HepG2 (cell line): ENCODE measurements at regions not wholly inside any gene's neighbourhood (a gene's known extent, or its start where the extent isn't known, plus 50 kb on each side); places are given as distances from the start of the nearest gene placed in this dataset.

Source experiments
- ATAC-seq: fragments of 200-7000 bp; cut with Tn5 transposase; 3 replicates; pipeline ENCODE4 v1.9.1; 2020; ENCODE audit warnings: mild to moderate bottlenecking, moderate library complexity
- BruUV-seq: library from RNA; stranded (reverse); fragments of 400-500 nt; replicated peaks from 2 replicates; lab custom pipeline; 2021; lab: Mats Ljungman, UMichigan
- CTCF ChIA-PET: fragments of 300-600 bp; formaldehyde crosslinking; extraction: SDS; loops from one replicate; lab custom pipeline; 2021; ENCODE audit warnings: low total read pairs, inconsistent platforms, low intra/inter-chr PET ratio; lab: Yijun Ruan, JAX
- POLR2A ChIA-PET: fragments of 350-600 bp; sonication (Branson Sonifier 250); formaldehyde crosslinking; loops from one replicate; lab custom pipeline; 2020; ENCODE audit warnings: antibody characterized with exemption, inconsistent platforms; lab: Yijun Ruan, JAX
- DNase-seq: peaks from one replicate; pipeline ENCODE4 v3.0.0-alpha.2; 2015; ENCODE audit warnings: low spot score
- FAIRE-seq: peaks from 3 replicates; lab custom pipeline; 2011; peaks lifted over from hg19 to GRCh38; lab: Jason Lieb, UNC
- H2AFZ ChIP-seq: one replicate; pipeline ENCODE4 v1.6.1; 2011; ENCODE audit warnings: low read length, inconsistent platforms
- H3K27ac ChIP-seq: fragments of 300-600 bp; 3 replicates; pipeline ENCODE4 v1.8.0; 2011; ENCODE audit warnings: mixed run types, mild to moderate bottlenecking, mixed read lengths, low read length, inconsistent platforms; ENCODE audit not compliant: insufficient read depth; ENCODE audit errors: extremely low read length
- H3K27me3 ChIP-seq, 2 experiments: fragments of 200-600 bp in 1 of 2; 2 replicates in 1 of 2; 3 replicates in 1 of 2; pipeline versions ENCODE4 v1.6.0 to v1.8.0; 2011; ENCODE audit warnings: low read length in 2 of 2, mild to moderate bottlenecking in 2 of 2, moderate library complexity in 2 of 2, inconsistent platforms in 1 of 2; ENCODE audit not compliant: insufficient read depth in 2 of 2, control insufficient read depth in 1 of 2
- H3K36me3 ChIP-seq, 2 experiments: fragments of 200-600 bp in 1 of 2; replicated peaks in 1 of 2; 2 replicates in 1 of 2; 3 replicates in 1 of 2; pipeline versions ENCODE4 v1.5.1 to v1.8.0; 2011; ENCODE audit warnings: low read length in 2 of 2, inconsistent platforms in 1 of 2; ENCODE audit not compliant: insufficient read depth in 2 of 2, control insufficient read depth in 1 of 2
- H3K4me1 ChIP-seq: 2 replicates; pipeline ENCODE4 v1.5.1; 2012; ENCODE audit warnings: low read length, inconsistent platforms; ENCODE audit not compliant: insufficient read depth
- H3K4me2 ChIP-seq: 2 replicates; pipeline ENCODE4 v1.6.0; 2011; ENCODE audit warnings: low read depth, low read length, inconsistent platforms
- H3K4me3 ChIP-seq, 3 experiments: fragments of 200-600 bp in 1 of 3; sonication (generic), shearing (Covaris generic) in 1 of 3; replicated peaks in 1 of 3; 2 replicates each; pipeline ENCODE4 v1.5.1; 2011 to 2016; ENCODE audit warnings: low read length in 3 of 3, inconsistent platforms in 2 of 3, low read depth in 2 of 3, mild to moderate bottlenecking in 2 of 3, control low read depth in 1 of 3, mixed read lengths in 1 of 3; ENCODE audit not compliant: insufficient read depth in 1 of 3
- H3K79me2 ChIP-seq: one replicate; pipeline ENCODE4 v1.6.1; 2011; ENCODE audit warnings: low read length, inconsistent platforms; ENCODE audit not compliant: insufficient read depth
- H3K9ac ChIP-seq: 2 replicates; pipeline ENCODE4 v1.6.0; 2011; ENCODE audit warnings: mild to moderate bottlenecking, low read depth, low read length, inconsistent platforms; ENCODE audit not compliant: insufficient read depth
- H3K9me3 ChIP-seq: 2 replicates; pipeline ENCODE4 v1.5.1; 2012; ENCODE audit warnings: mild to moderate bottlenecking, low read length
- H4K20me1 ChIP-seq: 2 replicates; pipeline ENCODE4 v1.6.0; 2011; ENCODE audit warnings: inconsistent platforms, mild to moderate bottlenecking, low read length, moderate library complexity; ENCODE audit not compliant: insufficient read depth
- CREBL2 ChIP-seq: sonication (generic); formaldehyde crosslinking; IDR thresholded peaks from 2 replicates; pipeline ENCODE4 v1.8.1; 2023; ENCODE audit warnings: missing genetic modification reagents, mild to moderate bottlenecking, borderline replicate concordance
- IRF9 ChIP-seq: sonication (generic); formaldehyde crosslinking; IDR thresholded peaks from 2 replicates; pipeline ENCODE4 v1.8.0; 2022; ENCODE audit warnings: missing genetic modification reagents, mild to moderate bottlenecking, borderline replicate concordance
- PCBP1 ChIP-seq: fragments of 200-400 bp; formaldehyde crosslinking; IDR thresholded peaks from 2 replicates; pipeline ENCODE4 v1.6.1; 2017; ENCODE audit warnings: mild to moderate bottlenecking, low read depth, low read length, borderline replicate concordance
- ZBTB40 ChIP-seq, 2 experiments: fragments of 450-650 bp in 1 of 2; sonication (generic) in 1 of 2; formaldehyde crosslinking in 1 of 2; IDR thresholded peaks; 2 replicates each; pipeline versions ENCODE4 v1.6.1 to v1.8.0; 2016 to 2022; ENCODE audit warnings: antibody characterized with exemption in 1 of 2, mild to moderate bottlenecking in 1 of 2, missing genetic modification reagents in 1 of 2
- ZNF225 ChIP-seq: sonication (generic); formaldehyde crosslinking; IDR thresholded peaks from 2 replicates; pipeline ENCODE4 v1.4.0; 2020; ENCODE audit warnings: mild to moderate bottlenecking, missing genetic modification reagents
- ZNF543 ChIP-seq: sonication (generic); formaldehyde crosslinking; IDR thresholded peaks from 2 replicates; pipeline ENCODE4 v1.4.0; 2020; ENCODE audit warnings: mild to moderate bottlenecking, missing genetic modification reagents
- ZNF614 ChIP-seq: IDR thresholded peaks from 2 replicates; pipeline ENCODE4 v1.6.1; 2018; ENCODE audit warnings: missing biosample characterization, missing genetic modification reagents, inconsistent platforms, borderline replicate concordance
- ZNF710 ChIP-seq: sonication (generic); formaldehyde crosslinking; IDR thresholded peaks from 2 replicates; pipeline ENCODE4 v1.5.0; 2020; ENCODE audit warnings: mild to moderate bottlenecking, missing genetic modification reagents, borderline replicate concordance
- WGBS: methylation state at CpG from one replicate; pipeline ENCODE4 v1.1.6; 2017; ENCODE audit warnings: low lambda C conversion rate; 5-methylcytosine and 5-hydroxymethylcytosine counted together
- in situ Hi-C: cut with HindIII; loops from 2 replicates; pipeline ENCODE4 v1.10.0; 2017; ENCODE audit warnings: low pct_unique_long_range_greater_than_20kb; ENCODE audit not compliant: extremely low pct_ligation_motif_present
- intact Hi-C: fragments of 100-400 bp; cut with micrococcal nuclease; formaldehyde crosslinking; loops from one replicate; pipeline ENCODE4 v1.10.0; 2022; ENCODE audit not compliant: unreplicated experiment

GRCh38 chr2:9767656-9768281 lies 75.5 kb upstream of the TAF1B start (continued):
- TF ChIP-seq ZBTB40 (IDR thresholded peaks at IDR 0.05) (no peak), ZBTB40 (CRISPR knock-in tag; IDR thresholded peaks at IDR 0.05) (no peak)
- TF ChIP-seq, all 625 proteins: peak for 3

GRCh38 chr2:9768388-9768787 lies 74.9 kb upstream of the TAF1B start:
- H3K36me3 ChIP-seq: no peaks in the 10 kb centered on the region
- in situ Hi-C loops: no loop called here
- peak overlapping the region; percentile 78 for H3K4me2 ChIP-seq
- H3K27ac ChIP-seq: no peak overlapping the region
- peak overlapping the region; percentile 25; the same call in 1 of the 2 replicates for H3K9ac ChIP-seq
- FAIRE-seq: peak; percentile 56
- ChIA-PET CTCF (no interaction called here), POLR2A (interaction anchor here (1.0 to 1.3 kb wide), 2 partner anchors 17 to 138 kb away, joined by 4 read pairs; partner anchors contain the start of gene YWHAQ)
- H3K79me2 ChIP-seq: no peaks in the 10 kb centered on the region
- intact Hi-C loops: no loop called here
- H3K4me1 ChIP-seq: peaks cover 84% of the 10 kb centered on the region
- no peaks in the 10 kb centered on the region for H4K20me1 ChIP-seq
- peak; percentile 47 for DNase-seq
- peaks cover 10 to 72% of the 10 kb centered on the region in 2 experiments for H3K27me3 ChIP-seq
- peak overlapping the region in 1 of 3 experiments; percentile 65; a peak in 2 of 6 replicates for H3K4me3 ChIP-seq
- no TSS peak for BruUV-seq
- H2AFZ ChIP-seq: no peak overlapping the region
- 2% methylated on average over 12 of the region's 12 CpGs for WGBS
- H3K9me3 ChIP-seq: no peaks in the 10 kb centered on the region
- peak; percentile 76 for ATAC-seq
- TF ChIP-seq IRF9 (CRISPR knock-in tag): no peak
- TF ChIP-seq PCBP1: no peak
- 0 out of 2 replicates have a peak, but pooled peaks have one; percentile 65 for TF ChIP-seq ZNF225 (CRISPR knock-in tag)
- no peak for TF ChIP-seq CREBL2 (CRISPR knock-in tag)
- peak; percentile 12; the same call in 1 of the 2 replicates for TF ChIP-seq ZNF614
- no peak for TF ChIP-seq ZNF543
- TF ChIP-seq ZNF710 (CRISPR knock-in tag): 0 out of 2 replicates have a peak, but pooled peaks have one; percentile 37
